ENCODE measurements at regions not wholly inside any gene's neighbourhood (a gene's known extent, or its start where the extent isn't known, plus 50 kb on each side); places are given as distances from the start of the nearest gene placed in this dataset.
A peak's percentile ranks its signal among the peaks of the same experiment; 100 is the strongest.

DNA sequence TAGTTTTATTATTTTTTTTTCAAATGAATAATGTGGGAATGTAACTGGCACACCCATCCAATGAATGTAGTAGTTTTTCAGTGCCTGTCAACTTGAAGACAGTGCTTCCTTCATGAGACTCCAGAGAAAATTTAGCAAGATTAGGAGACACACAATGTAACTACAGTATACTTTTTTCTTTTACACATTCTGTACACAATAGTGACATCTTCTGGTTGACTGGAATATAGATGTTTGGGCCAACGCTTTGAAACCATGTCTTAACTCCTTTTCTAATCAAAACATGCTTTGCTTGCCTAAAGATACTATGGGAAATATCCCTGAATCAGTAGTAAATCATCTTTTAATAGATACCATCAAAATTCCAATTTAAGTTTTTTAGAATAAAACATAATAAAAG lies 229.5 kb upstream of the ZC3H15 start:
- TF ChIP-seq POLR2A (IDR thresholded peaks at IDR 0.05): no peak
- TF ChIP-seq, protein P1, sequence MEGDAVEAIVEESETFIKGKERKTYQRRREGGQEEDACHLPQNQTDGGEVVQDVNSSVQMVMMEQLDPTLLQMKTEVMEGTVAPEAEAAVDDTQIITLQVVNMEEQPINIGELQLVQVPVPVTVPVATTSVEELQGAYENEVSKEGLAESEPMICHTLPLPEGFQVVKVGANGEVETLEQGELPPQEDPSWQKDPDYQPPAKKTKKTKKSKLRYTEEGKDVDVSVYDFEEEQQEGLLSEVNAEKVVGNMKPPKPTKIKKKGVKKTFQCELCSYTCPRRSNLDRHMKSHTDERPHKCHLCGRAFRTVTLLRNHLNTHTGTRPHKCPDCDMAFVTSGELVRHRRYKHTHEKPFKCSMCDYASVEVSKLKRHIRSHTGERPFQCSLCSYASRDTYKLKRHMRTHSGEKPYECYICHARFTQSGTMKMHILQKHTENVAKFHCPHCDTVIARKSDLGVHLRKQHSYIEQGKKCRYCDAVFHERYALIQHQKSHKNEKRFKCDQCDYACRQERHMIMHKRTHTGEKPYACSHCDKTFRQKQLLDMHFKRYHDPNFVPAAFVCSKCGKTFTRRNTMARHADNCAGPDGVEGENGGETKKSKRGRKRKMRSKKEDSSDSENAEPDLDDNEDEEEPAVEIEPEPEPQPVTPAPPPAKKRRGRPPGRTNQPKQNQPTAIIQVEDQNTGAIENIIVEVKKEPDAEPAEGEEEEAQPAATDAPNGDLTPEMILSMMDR (IDR thresholded peaks at IDR 0.05): peak in 4 of 6 experiments; percentile 14 to 48 (median 20)

Data from esophagus squamous epithelium (tissue), 4 donors.